Astrocyte of the hippocampus (primary cell): ENCODE measurements at regions not wholly inside any gene's neighbourhood (a gene's known extent, or its start where the extent isn't known, plus 50 kb on each side); places are given as distances from the start of the nearest gene placed in this dataset.
"Not testable (repeated sequence)": the region's sequence is repeated elsewhere in the genome, so short reads cannot be mapped to it uniquely, and the experiment has no call there.

Source experiments
- DNase-seq: peaks from one replicate; pipeline ENCODE4 v3.0.0; 2011; ENCODE audit warnings: low read depth, low spot score

GRCh38 chr7:68873616-68874015, 724.7 kb upstream of the AUTS2 start:
- no peak for DNase-seq

DNA sequence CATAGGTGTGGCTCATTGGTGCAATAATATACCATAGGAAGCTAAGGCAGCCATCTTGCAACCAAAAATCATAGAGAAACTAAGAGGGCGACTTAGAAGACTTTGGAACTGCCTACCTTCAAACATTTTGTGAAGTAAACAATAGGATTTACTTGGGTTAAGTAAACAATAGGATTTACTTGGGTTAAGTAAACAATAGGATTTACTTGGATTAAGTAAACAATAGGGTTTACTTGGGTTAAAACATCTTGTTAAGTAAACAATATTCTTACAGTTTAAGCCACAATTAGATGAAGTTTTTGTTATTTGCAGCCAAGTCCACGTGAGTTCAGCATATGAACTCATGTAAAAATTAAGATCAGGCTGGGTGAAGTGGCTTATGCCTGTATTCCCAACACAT, 722.4 kb upstream of the AUTS2 start:
- no peak for DNase-seq

GRCh38 chr7:68887116-68887515, 711.2 kb upstream of the AUTS2 start:
- not testable (repeated sequence) for DNase-seq

DNA sequence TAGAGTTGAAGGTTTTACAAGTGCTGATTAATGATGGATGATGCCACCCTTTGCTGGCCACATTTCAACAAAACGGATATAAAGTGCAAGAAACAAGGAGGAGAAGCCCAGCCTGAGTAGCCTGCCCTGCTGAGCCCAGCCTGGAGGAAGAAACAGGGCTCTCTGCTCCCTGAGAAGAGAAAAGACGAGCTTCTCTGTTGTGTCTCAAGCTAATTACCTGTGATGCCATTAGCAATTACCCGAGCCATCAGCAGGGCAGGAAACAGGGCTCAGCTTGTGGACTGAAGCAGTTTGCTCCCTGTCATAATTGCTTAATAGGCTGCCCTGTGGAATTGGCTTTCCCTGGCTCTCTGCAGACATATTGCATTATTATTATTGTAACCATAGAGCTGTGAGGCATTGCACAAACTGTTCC, 709.3 kb upstream of the AUTS2 start:
- no peak for DNase-seq

DNA sequence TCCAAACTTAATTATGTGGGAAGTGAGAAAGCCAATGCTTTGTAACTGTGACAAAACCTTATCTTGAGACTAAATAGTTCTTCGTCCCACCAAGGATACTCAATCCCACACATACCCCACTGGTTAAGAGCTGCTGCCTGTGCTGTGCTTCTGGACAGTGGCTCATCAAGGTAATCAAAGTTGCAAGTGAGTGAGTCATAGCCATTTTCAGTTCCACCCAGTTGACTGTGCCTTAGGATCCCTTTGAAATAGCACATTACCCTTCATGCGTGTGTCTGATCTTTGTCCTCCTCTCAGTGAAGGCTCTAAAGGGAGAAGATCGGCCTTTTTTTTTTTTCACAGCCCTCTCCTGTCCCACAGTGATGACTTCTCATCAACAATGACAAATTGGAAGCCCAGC, 706.0 kb upstream of the AUTS2 start:
- peak; percentile 61 for DNase-seq

- DNase-seq = no peak
Observed at GRCh38 chr7:68893411-68893810, 704.9 kb upstream of the AUTS2 start.

DNA sequence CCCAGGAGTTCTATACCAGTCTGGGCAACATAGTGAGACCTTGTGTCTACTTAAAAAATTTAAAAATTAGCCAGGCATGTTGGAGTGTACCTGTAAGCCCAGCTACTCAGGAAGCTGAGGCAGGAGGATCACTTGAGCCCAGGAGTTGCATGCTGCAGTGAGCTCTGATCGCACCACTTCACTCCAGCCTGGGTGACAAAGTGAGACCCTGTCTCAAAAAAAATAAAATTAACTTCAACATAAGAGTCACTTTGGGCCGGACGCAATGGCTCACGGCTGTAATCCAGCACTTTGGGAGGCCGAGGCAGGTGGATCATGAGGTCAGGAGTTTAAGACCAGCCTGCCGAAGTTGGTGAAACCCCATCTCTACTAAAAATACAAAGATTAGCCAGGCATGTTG, 699.1 kb upstream of the AUTS2 start:
- not testable (repeated sequence) for DNase-seq

GRCh38 chr7:68900096-68900495, 698.2 kb upstream of the AUTS2 start:
- DNase-seq = peak; percentile 13

DNA sequence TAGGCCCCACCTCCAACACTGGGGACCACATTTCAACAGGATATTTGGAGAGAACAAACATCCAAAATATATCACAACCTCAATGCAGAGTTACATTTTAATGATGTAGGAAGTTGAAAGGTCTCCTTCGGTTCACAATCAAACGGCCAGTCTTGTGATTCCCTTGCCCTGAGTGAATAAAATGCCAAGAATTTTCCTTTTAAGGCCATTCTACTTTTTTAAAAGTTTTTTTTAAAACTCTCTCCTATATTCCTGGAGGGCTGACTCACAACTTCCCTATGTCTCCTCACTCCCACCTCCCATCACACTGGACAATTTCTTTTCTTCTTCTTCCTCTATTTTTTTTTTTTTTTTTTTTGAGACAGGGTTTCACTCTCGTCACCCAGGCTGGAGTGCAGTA, 693.6 kb upstream of the AUTS2 start:
- peak; percentile 25 for DNase-seq

DNA sequence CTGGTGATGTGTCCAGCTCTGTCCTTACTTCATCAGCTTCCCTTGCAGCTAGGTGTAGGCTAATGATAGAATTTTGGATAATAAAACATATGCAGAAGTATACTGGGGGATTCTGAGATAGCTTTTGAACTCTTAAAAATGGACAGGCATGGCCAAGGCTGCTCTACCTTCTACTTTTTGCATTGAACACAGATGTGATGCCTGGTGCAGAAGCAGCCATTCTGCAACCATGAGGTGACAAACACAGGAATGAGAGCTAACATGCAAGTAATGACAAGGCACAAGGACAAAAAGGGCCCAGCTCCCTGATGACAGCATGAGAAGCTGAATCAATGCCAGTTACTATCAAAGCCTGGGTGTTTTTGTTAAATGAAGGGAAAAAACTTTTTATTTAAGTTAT, 686.5 kb upstream of the AUTS2 start:
- no peak for DNase-seq

DNA sequence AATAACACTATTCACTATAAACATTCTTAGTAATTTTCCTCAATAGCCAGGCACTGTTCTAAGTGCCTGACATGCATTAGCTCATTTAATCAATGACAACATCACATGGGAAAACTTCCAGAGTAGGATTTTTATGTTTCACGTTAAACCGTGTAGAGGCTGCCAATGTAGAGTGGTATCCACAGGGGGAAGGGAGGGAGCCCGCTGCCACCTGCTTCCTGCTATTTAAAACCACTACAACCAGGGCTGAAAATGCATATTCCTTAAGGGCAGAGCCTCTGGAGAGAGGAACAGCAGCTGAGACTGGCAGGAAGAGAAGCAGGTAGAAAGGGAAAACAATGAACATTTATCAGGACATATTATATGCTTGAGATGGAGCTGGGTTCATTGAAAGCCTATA, 684.3 kb upstream of the AUTS2 start:
- no peak for DNase-seq

DNA sequence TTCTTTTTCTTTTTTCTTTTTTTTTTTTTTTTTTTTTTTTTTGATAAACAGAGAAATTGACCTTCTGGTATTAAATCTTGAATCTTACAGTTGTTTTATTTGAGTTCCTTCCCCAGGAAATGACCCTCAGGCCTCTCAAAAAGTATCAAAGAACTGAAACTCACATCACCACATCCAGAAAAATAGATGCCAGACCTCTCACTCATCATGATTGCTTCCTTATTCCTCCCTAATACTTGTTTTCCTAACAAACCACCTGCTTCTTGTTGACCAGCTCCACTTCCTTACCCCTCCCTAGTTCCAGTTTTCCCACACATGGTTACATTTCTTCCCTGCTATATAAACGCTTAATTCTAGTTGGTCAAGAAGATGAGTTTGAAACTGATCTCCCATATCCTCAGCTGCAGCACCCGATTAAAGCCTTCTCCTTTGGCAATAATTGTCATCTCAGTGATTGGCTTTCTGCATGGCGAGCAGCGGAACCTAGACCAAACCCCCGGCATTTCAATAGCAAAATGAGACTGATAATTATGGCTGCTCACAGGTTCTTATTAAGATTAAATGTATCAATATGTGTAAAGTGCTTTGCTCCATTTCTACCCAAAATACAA, 681.1 kb upstream of the AUTS2 start:
- no peak for DNase-seq

- no peak for DNase-seq
Observed at GRCh38 chr7:68918621-68919020, 679.7 kb upstream of the AUTS2 start.

DNA sequence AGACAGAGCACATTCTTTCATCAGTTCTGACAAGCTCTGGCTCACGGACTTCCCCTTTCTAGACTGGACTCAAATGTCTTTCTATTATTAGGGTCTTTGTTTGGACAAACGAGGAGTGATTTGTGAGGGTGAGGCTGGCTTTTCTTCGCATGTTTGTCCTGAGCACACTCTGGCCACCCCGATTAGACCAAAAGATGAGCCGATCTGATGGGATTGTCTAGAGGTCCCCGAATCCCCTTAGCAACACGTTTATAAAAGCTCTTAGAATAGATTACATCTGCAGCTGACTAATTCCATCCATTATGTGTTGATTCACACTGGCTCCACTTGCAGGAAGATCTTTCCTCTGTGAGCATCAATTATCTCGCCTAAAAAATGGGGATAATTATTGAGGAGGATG, 675.4 kb upstream of the AUTS2 start:
- DNase-seq = no peak

DNA sequence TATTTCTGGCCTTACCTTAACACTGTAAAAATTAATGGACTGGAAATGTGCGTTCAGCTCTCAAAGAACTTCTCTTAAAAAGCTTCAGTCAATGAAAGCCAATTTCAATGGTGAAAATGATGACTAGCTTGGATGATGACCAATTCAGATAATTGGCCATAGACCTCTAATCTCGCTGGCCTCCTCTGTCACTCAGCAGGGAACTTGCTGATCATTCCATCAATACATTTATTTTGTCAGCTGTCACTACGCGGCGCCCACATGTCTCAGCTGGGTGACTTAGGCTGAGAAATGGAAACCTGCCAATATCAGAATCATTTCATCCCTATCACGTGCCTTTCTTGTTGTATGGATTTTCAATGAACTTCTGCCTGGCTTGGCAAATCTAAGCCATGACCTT, 673.0 kb upstream of the AUTS2 start:
- DNase-seq = no peak

DNA sequence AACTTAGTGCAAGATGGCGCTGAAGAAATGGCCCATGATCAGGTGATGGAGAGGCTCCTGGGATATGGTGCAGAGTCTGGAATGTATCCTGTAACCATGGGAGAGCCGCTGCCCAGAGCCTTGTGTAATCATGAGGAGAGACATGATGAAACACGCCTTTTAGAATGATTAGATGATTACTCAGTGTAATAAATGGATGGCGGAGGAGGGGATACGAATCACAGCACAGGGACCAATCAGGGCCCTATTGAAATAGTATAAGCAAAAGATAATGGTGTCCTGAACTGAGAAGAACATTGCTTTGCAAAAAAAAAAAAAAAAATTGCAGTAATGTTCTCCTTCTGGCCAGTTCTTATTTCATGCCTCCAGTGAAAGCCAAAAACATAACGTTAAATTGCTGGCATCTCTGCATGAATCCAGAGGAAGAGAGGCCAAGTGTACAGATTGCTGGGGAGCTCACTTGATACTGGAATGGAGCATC, 668.5 kb upstream of the AUTS2 start:
- peak; percentile 26 for DNase-seq

DNA sequence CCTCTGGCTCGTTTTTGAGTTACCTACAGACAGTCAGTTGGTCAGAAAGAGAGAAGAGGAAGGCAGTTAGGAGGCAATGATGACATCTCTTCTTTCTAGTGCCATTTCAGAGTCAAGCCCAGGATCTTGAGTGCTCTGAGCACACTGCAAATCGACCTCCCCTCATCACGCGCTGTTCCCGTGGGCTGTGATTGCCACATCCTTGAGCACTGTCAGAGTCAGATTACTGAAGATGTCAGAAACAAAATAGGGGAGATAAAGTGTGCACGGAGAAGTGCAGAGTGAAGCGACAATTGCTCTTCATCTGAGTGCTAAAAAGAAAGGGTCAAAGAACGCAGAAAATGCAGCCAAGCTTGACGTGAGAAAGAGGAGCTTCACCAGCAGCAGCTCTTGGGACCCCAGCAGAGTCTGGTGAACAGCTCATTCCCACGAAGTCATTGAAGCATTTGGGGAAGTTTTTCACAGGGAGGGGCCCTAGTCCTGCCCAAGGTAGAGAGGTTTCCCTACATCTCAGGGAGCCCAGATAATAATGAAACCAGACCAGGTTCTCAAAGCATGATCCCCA, 661.7 kb upstream of the AUTS2 start:
- DNase-seq = no peak

DNA sequence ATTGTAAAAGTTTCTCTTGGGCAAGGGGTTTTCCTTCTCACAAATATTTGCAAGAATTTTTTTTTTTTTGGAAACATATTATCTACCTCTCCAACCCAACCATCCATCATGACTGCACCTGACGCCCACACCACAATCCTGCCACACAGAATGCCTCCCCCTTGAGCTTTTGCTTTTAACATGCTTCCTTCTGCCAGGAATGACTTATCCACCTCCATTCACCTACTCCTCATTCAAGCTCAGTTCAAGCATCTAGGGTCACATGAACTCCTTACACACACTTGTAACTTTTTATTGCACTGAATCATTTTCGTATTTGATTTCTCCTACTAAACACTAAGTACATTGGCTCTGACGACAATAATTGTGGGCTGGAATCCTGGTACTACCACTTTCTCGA, 660.1 kb upstream of the AUTS2 start:
- DNase-seq = no peak

- DNase-seq = no peak
Observed at GRCh38 chr7:68943786-68944185, 654.5 kb upstream of the AUTS2 start.

- no peak for DNase-seq
Observed at GRCh38 chr7:68955656-68956055, 642.6 kb upstream of the AUTS2 start.

DNA sequence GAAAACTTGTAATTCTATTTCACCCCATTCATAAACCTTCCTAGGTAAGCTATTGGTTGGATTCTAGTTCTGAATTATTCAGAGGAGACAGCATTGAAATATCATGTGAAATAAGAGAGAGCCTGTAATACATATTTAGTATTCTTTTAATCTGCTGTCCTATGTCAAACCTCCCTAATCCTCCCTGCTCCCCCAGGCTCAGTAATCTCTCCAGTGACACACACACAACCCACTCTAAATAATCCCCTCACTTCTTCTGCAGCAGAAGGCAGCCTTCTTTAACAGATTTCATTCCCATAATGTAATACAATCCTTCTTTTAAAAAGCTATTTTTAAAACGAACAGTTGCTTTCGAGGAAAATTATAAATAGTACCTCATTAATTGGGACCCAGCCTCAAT, 639.7 kb upstream of the AUTS2 start:
- no peak for DNase-seq

DNA sequence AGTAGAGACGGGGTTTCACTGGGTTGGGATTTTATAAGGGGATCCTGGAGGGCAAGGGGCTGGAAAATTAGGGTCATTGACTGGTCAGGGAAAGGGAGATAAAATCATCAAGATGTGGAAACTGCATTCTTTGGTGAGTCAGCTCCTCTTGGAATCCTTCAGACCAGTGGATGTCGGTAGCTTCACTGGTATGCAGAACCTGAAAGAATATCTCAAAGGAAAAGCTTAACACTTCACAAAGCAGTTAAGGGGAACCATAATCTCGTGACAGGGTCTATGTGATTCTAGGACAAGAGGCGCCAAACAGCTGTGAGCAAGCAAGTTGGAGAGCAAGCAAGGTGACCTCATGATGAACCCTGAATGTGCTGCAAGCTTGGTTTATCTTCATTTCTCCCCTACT, 634.7 kb upstream of the AUTS2 start:
- DNase-seq = peak; percentile 79

DNA sequence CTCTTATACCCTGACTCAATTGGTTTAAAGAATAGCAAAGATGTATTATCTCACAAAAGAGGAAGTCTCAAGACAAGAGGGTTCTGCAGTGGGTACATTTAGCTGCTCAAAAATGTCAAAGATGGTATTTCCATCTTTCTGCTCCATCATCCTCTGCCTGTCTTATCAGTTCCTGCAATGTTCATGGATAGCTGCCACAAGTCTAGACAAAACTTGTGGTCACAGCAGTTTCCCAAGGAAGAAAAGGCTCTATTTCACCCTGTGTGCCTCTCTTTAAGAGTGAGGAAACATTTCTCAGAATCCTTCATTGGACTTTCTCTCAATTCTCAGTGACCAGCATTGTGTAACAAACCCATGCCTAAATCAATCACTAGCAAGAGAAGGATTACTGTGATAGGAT, 634.2 kb upstream of the AUTS2 start:
- DNase-seq = peak; percentile 51

GRCh38 chr7:68965351-68965750, 632.9 kb upstream of the AUTS2 start:
- no peak for DNase-seq
